ENCODE measurements at regions not wholly inside any gene's neighbourhood (a gene's known extent, or its start where the extent isn't known, plus 50 kb on each side); places are given as distances from the start of the nearest gene placed in this dataset.

DNA sequence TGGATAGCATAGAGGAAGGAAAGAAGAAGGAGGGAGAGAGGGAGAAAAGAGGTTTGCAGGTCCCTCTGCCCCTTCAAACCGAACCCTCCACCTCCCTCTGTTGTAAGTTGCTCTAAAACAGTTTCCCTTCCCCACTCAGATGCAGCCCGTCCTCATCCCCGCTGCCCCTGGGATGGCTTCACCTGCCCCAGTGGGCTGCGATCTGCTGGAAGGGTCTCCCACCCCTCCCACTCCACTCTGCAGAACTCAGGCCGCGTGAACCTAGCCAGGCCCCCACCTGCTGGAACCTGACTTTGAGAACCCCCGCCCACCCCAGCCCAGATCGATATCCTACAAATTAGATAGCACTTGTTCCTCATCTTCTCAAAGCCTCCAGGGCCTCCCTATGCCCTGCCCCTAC lies 190.8 kb downstream of the DLL1 start:
- TF ChIP-seq, protein P1, sequence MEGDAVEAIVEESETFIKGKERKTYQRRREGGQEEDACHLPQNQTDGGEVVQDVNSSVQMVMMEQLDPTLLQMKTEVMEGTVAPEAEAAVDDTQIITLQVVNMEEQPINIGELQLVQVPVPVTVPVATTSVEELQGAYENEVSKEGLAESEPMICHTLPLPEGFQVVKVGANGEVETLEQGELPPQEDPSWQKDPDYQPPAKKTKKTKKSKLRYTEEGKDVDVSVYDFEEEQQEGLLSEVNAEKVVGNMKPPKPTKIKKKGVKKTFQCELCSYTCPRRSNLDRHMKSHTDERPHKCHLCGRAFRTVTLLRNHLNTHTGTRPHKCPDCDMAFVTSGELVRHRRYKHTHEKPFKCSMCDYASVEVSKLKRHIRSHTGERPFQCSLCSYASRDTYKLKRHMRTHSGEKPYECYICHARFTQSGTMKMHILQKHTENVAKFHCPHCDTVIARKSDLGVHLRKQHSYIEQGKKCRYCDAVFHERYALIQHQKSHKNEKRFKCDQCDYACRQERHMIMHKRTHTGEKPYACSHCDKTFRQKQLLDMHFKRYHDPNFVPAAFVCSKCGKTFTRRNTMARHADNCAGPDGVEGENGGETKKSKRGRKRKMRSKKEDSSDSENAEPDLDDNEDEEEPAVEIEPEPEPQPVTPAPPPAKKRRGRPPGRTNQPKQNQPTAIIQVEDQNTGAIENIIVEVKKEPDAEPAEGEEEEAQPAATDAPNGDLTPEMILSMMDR (IDR thresholded peaks at IDR 0.05) = no peak
- TF ChIP-seq POLR2A (IDR thresholded peaks at IDR 0.05; ENCODE audit: low read depth) = no peak

Data from esophagus muscularis mucosa (tissue), 3 donors.